Panc1 (cell line): ENCODE measurements at regions not wholly inside any gene's neighbourhood (a gene's known extent, or its start where the extent isn't known, plus 50 kb on each side); places are given as distances from the start of the nearest gene placed in this dataset.
"Not testable (repeated sequence)": the region's sequence is repeated elsewhere in the genome, so short reads cannot be mapped to it uniquely, and the experiment has no call there.

Source experiments
- CTCF ChIP-seq: fragments of 450-650 bp; IDR thresholded peaks from 2 replicates; pipeline ENCODE4 v1.5.1; 2017; ENCODE audit warnings: mild to moderate bottlenecking
- POLR2AphosphoS5 ChIP-seq: IDR thresholded peaks from 2 replicates; pipeline ENCODE4 v1.6.1; 2012; ENCODE audit warnings: mild to moderate bottlenecking, low read depth, low read length, moderate library complexity
- REST ChIP-seq, 2 experiments: IDR thresholded peaks; 2 replicates each; pipeline ENCODE4 v1.6.1; 2011 to 2012; ENCODE audit warnings: low read depth in 2 of 2, control low read depth in 1 of 2, low read length in 1 of 2, mild to moderate bottlenecking in 1 of 2, moderate library complexity in 1 of 2; ENCODE audit not compliant: insufficient read depth in 1 of 2
- SIN3A ChIP-seq: IDR thresholded peaks from 2 replicates; pipeline ENCODE4 v1.6.1; 2012; ENCODE audit warnings: low read depth, mild to moderate bottlenecking, low read length, moderate library complexity, borderline replicate concordance; ENCODE audit not compliant: insufficient read depth
- TCF7L2 ChIP-seq: IDR thresholded peaks from 2 replicates; pipeline ENCODE4 v1.6.1; 2011; ENCODE audit warnings: mild to moderate bottlenecking, low read depth, low read length, inconsistent platforms

GRCh38 chr3:35985-36384 is 160.6 kb upstream of the CHL1 start:
- TF ChIP-seq CTCF; TCF7L2; REST (IDR thresholded peaks at IDR 0.05; ENCODE audit: insufficient read depth in 1 of 2, low read depth in 2 of 2, low read length in 1 of 2); POLR2AphosphoS5; SIN3A: not testable (repeated sequence)
